HL-60 (cell line): ENCODE measurements at regions not wholly inside any gene's neighbourhood (a gene's known extent, or its start where the extent isn't known, plus 50 kb on each side); places are given as distances from the start of the nearest gene placed in this dataset.

Experiments
- DNase-seq, 2 experiments: peaks; one replicate each; pipeline ENCODE4 v3.0.0-alpha.2; 2010 to 2020; ENCODE audit warnings: low read depth in 1 of 2, low spot score in 1 of 2
- H3K27ac ChIP-seq: fragments of 250-450 bp; sonication (Bioruptor Pico); replicated peaks from 2 replicates; pipeline ENCODE4 v1.5.1; 2020; ENCODE audit warnings: mild to moderate bottlenecking, moderate library complexity
- H3K27me3 ChIP-seq: fragments of 250-450 bp; sonication (Bioruptor Pico); 2 replicates; pipeline ENCODE4 v1.5.1; 2021; ENCODE audit warnings: mild to moderate bottlenecking, moderate library complexity; ENCODE audit not compliant: insufficient read depth, poor library complexity, severe bottlenecking
- H3K4me3 ChIP-seq: replicated peaks from 2 replicates; pipeline ENCODE4 v1.5.1; 2011; ENCODE audit warnings: mild to moderate bottlenecking, control low read depth, low read length; ENCODE audit not compliant: insufficient read depth
- POLR2AphosphoS5 ChIP-seq: IDR thresholded peaks from 2 replicates; pipeline ENCODE4 v1.6.1; 2012; ENCODE audit warnings: low read depth
- TF ChIP-seq, protein P1 (sequence below): IDR thresholded peaks from one replicate; pipeline ENCODE4 v1.5.1; 2011; ENCODE audit warnings: low read length, control low read depth, inconsistent platforms; ENCODE audit not compliant: insufficient read depth

DNA sequence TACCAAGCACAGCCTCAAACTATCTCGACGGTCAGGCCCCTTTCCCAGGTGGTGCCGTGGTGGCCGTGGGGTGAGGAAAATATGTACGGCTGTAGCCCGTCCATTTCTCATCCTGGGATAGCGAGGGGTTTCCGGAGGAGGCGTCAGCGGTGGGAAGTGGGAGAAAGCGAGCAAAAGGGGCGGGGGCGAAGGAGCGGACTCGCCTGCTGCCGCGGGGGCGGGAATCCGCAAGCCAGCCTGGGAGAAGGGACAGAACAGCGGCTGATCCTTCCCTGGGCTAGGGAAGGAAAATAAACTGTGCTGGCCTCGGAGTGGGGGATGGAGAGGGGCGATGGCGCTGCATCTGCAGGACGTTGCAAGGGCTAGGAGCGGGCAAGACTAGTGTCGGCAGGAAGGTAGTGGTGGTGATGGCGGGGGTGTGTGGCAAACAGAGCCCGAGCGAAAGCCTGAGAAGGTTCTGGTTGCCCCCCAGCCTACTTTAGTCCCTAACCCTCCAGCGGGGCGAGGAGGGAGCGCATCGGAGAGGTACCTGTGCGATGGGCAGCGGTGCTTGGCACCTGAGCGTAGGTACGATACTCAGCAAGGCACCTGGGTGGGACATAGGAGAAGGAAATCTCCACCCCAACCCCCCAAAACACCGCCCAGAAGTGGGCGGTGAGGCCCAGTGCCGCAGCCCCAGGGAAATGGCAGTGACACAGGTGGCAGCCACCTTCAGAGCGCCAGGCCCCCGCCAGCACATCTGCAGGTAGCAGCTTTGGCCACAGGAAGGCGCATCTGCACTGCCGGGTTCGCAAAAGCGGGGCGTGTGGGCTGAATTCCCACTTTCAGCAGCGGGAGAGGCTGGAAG lies 49.9 kb upstream of the STEAP1B start:
- DNase-seq = peak in 1 of 2 experiments; percentile 13
- no peak overlapping the region for H3K4me3 ChIP-seq
- no peak overlapping the region for H3K27ac ChIP-seq
- no peak for TF ChIP-seq POLR2AphosphoS5
- TF ChIP-seq, protein P1, sequence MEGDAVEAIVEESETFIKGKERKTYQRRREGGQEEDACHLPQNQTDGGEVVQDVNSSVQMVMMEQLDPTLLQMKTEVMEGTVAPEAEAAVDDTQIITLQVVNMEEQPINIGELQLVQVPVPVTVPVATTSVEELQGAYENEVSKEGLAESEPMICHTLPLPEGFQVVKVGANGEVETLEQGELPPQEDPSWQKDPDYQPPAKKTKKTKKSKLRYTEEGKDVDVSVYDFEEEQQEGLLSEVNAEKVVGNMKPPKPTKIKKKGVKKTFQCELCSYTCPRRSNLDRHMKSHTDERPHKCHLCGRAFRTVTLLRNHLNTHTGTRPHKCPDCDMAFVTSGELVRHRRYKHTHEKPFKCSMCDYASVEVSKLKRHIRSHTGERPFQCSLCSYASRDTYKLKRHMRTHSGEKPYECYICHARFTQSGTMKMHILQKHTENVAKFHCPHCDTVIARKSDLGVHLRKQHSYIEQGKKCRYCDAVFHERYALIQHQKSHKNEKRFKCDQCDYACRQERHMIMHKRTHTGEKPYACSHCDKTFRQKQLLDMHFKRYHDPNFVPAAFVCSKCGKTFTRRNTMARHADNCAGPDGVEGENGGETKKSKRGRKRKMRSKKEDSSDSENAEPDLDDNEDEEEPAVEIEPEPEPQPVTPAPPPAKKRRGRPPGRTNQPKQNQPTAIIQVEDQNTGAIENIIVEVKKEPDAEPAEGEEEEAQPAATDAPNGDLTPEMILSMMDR = peak; percentile 31
- peaks cover 28% of the 10 kb centered on the region for H3K27me3 ChIP-seq
